GM23248 (cell line): ENCODE measurements at regions not wholly inside any gene's neighbourhood (a gene's known extent, or its start where the extent isn't known, plus 50 kb on each side); places are given as distances from the start of the nearest gene placed in this dataset.

ENCODE experiments used
- EZH2 ChIP-seq: fragments of 200-600 bp; sonication (generic); IDR thresholded peaks from 2 replicates; pipeline ENCODE4 v1.6.1; 2018; ENCODE audit warnings: antibody characterized with exemption, mild to moderate bottlenecking; ENCODE audit not compliant: insufficient read depth, poor library complexity, severe bottlenecking
- EZH2phosphoT487 ChIP-seq: fragments of 200-600 bp; sonication (generic); IDR thresholded peaks from 2 replicates; pipeline ENCODE4 v1.6.1; 2018; ENCODE audit warnings: antibody characterized with exemption, moderate library complexity, mild to moderate bottlenecking, low read depth; ENCODE audit not compliant: insufficient read depth

- TF ChIP-seq EZH2 (no peak), EZH2phosphoT487 (no peak)
Measured at GRCh38 chrX:122787231-122787630, 396.8 kb upstream of the GRIA3 start.
